ENCODE measurements at regions not wholly inside any gene's neighbourhood (a gene's known extent, or its start where the extent isn't known, plus 50 kb on each side); places are given as distances from the start of the nearest gene placed in this dataset.

DNA sequence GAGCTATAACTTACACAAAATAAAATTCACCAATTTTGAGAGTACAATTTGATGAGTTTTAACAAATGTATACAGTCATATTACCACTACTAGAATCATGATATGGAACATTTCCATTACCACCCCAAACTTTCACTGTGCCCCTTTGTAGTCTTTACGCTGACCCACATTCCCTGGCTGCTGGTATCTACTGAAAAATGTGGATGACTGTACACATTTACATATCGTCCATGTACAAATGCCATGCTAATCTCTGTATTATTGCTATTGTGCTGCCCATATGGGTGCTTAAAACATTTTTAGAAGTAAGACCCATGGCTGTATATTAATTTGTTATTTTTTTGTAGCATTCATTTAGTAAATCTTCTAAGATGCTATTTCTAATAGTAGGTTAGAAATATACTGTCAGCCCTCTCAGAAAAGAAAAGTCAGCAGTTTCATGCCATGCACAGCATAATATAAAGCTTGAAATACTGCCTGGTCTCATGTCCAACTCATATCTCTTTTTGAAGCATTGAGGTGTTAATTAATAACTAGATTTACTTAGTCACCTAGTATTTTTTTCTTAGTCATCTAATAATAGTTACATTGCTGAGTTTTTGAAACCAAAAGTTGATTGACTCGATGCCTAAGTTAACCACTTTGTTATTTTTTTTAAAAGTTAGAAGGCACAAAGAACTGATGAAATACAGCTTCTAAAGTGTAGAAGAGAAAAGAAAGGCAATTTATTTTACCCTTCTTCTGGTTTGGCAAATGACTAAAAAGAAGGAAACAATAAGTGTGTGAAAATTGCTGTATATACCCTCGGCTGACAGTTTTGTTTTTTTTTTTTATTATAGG lies 188.3 kb upstream of the MEF2C start:
- Histone ChIP-seq H3K14ac (ENCODE audit: insufficient read length) (no peak overlapping the region), H3K27me3 (replicated peaks in 1 of 4; ENCODE audit: control insufficient read depth in 3 of 4, extremely low read depth in 1 of 4, insufficient read depth in 3 of 4, low read length in 3 of 4) (peaks cover 0 to 1% (median 0%) of the 10 kb centered on the region in 4 experiments; a peak in 1 of 7 replicates), H4K20me1 (replicated peaks in 1 of 2; ENCODE audit: control insufficient read depth in 1 of 2, insufficient read depth in 2 of 2, low read length in 2 of 2) (no peaks in the 10 kb centered on the region), H3K79me1 (ENCODE audit: low read depth, low read length) (no peaks in the 10 kb centered on the region), H4K91ac (replicated peaks; ENCODE audit: insufficient read length, low read length) (no peak overlapping the region), H3K4me1 (replicated peaks in 1 of 4; ENCODE audit: control insufficient read depth in 3 of 4, insufficient read depth in 4 of 4, low read length in 3 of 4) (no peaks in the 10 kb centered on the region), H3K9ac (replicated peaks in 1 of 4; ENCODE audit: extremely low read depth in 1 of 4, low read depth in 3 of 4, low read length in 3 of 4) (no peak overlapping the region), H3K23me2 (ENCODE audit: low read depth, low read length) (no peaks in the 10 kb centered on the region), H3K23ac (ENCODE audit: insufficient read length) (no peak overlapping the region), H2BK120ac (replicated peaks; ENCODE audit: low read depth, low read length) (no peak overlapping the region), H2BK5ac (ENCODE audit: low read depth, low read length) (no peak overlapping the region), H3K4me2 (ENCODE audit: insufficient read depth in 1 of 2, low read depth in 2 of 2, low read length in 2 of 2) (no peak overlapping the region), H3K36me3 (ENCODE audit: control insufficient read depth in 2 of 4, insufficient read depth in 4 of 4, low read length in 3 of 4) (no peaks in the 10 kb centered on the region), H3K18ac (ENCODE audit: extremely low read depth, low read length) (no peak overlapping the region), H2BK15ac (ENCODE audit: low read length) (no peak overlapping the region), H2BK20ac (ENCODE audit: low read length) (no peak overlapping the region), H4K8ac (ENCODE audit: extremely low read depth, insufficient read depth, low read length) (no peak overlapping the region), H2AK5ac (ENCODE audit: low read depth, low read length) (no peak overlapping the region), H3K56ac (replicated peaks; ENCODE audit: insufficient read length, low read depth, low read length) (no peak overlapping the region), H3K4ac (replicated peaks; ENCODE audit: insufficient read length, low read depth, low read length) (no peak overlapping the region), H3K9me3 (ENCODE audit: insufficient read depth in 2 of 2, low read depth in 1 of 2, low read length in 1 of 2) (no peaks in the 10 kb centered on the region), H2BK12ac (ENCODE audit: low read depth, low read length) (no peak overlapping the region), H3K4me3 (ENCODE audit: extremely low read depth in 1 of 4, insufficient read depth in 2 of 4, low read depth in 3 of 4, low read length in 4 of 4) (no peak overlapping the region), H3K27ac (ENCODE audit: low read depth, low read length) (no peak overlapping the region), H3K79me2 (ENCODE audit: control insufficient read depth in 1 of 2, insufficient read depth in 2 of 2, low read length in 2 of 2) (no peaks in the 10 kb centered on the region), H2AFZ (ENCODE audit: low read length) (no peak overlapping the region), H4K5ac (ENCODE audit: insufficient read length, low read depth, low read length) (no peak overlapping the region)
- TF ChIP-seq JUN (IDR thresholded peaks at IDR 0.05; ENCODE audit: low read depth, low read length) (no peak), NANOG (IDR thresholded peaks at IDR 0.05; ENCODE audit: insufficient read depth, low read depth, low read length, poor library complexity, severe bottlenecking) (no peak), RXRA (IDR thresholded peaks at IDR 0.05; ENCODE audit: insufficient read depth, low read depth, low read length) (no peak), SAP30 (IDR thresholded peaks at IDR 0.05; ENCODE audit: insufficient read depth, insufficient replicate concordance, low read length) (no peak)
- 91% methylated on average over 4 of the region's 4 CpGs; no CpG with 5 or more reads in 1 of the 2 experiments for WGBS, 2 experiments (ENCODE audit: extremely low coverage in 1 of 2, insufficient coverage in 1 of 2, insufficient read length in 1 of 2, insufficient replicate concordance in 2 of 2, low coverage in 1 of 2, low lambda C conversion rate in 2 of 2, missing lambda C conversion rate in 1 of 2)
- DNase-seq (ENCODE audit: low read depth in 1 of 2, low spot score in 2 of 2), result no peak
- no peak for FAIRE-seq
- POLR2A ChIA-PET (ENCODE audit: partially characterized antibody), result no interaction called here
- CTCF ChIA-PET (ENCODE audit: partially characterized antibody), result no interaction called here
